SJSA1 (cell line): ENCODE measurements at regions not wholly inside any gene's neighbourhood (a gene's known extent, or its start where the extent isn't known, plus 50 kb on each side); places are given as distances from the start of the nearest gene placed in this dataset.

ENCODE experiments used
- DNase-seq, 2 experiments: peaks; one replicate each; pipeline ENCODE4 v3.0.0-alpha.2; 2015 to 2020; ENCODE audit warnings: low spot score in 2 of 2, low read depth in 1 of 2
- H3K27ac ChIP-seq: fragments of 250-450 bp; sonication (Bioruptor Pico); 2 replicates; pipeline ENCODE4 v1.5.1; 2020; ENCODE audit warnings: mild to moderate bottlenecking, moderate library complexity
- H3K27me3 ChIP-seq: fragments of 250-450 bp; sonication (Bioruptor Pico); replicated peaks from 2 replicates; pipeline ENCODE4 v1.5.1; 2020; ENCODE audit warnings: mild to moderate bottlenecking, moderate library complexity
- H3K36me3 ChIP-seq: fragments of 250-450 bp; sonication (Bioruptor Pico); 2 replicates; pipeline ENCODE4 v1.5.1; 2020; ENCODE audit warnings: mild to moderate bottlenecking
- H3K4me1 ChIP-seq: fragments of 250-450 bp; sonication (Bioruptor Pico); replicated peaks from 2 replicates; pipeline ENCODE4 v1.6.1; 2021; ENCODE audit warnings: mild to moderate bottlenecking
- H3K4me3 ChIP-seq: fragments of 250-450 bp; sonication (Bioruptor Pico); 2 replicates; pipeline ENCODE4 v1.5.1; 2020; ENCODE audit warnings: mild to moderate bottlenecking
- H3K9me3 ChIP-seq: fragments of 250-450 bp; sonication (Bioruptor Pico); replicated peaks from 2 replicates; pipeline ENCODE4 v1.5.1; 2020; ENCODE audit warnings: mild to moderate bottlenecking

- Histone ChIP-seq H3K9me3 (no peaks in the 10 kb centered on the region), H3K4me1 (peaks cover 6% of the 10 kb centered on the region), H3K4me3 (no peak overlapping the region), H3K27me3 (no peaks in the 10 kb centered on the region; the same call in 1 of the 2 replicates), H3K27ac (no peak overlapping the region), H3K36me3 (no peaks in the 10 kb centered on the region)
- DNase-seq: no peak
These were observed 58.4 kb upstream of the ACKR3 start for GRCh38 chr2:236511266-236511665.

- no peak overlapping the region for H3K27ac ChIP-seq
- no peaks in the 10 kb centered on the region; the same call in 1 of the 2 replicates for H3K27me3 ChIP-seq
These were observed 57.4 kb upstream of the ACKR3 start for GRCh38 chr2:236512267-236512666.

GRCh38 chr2:236512902-236513435, 56.7 kb upstream of the ACKR3 start:
- H3K27ac ChIP-seq: no peak overlapping the region
- H3K4me3 ChIP-seq: no peak overlapping the region
- no peaks in the 10 kb centered on the region for H3K27me3 ChIP-seq
- DNase-seq: peak; percentile 58 to 59
- H3K9me3 ChIP-seq: no peaks in the 10 kb centered on the region
- no peaks in the 10 kb centered on the region for H3K36me3 ChIP-seq
- H3K4me1 ChIP-seq: peaks cover 12% of the 10 kb centered on the region

More at GRCh38 chr2:236512267-236512666, 57.4 kb upstream of the ACKR3 start:
- no peaks in the 10 kb centered on the region for H3K36me3 ChIP-seq
- DNase-seq: no peak
- no peaks in the 10 kb centered on the region for H3K9me3 ChIP-seq
- H3K4me1 ChIP-seq: peaks cover 7% of the 10 kb centered on the region
- H3K4me3 ChIP-seq: no peak overlapping the region

- Histone ChIP-seq H3K4me1 (peaks cover 12% of the 10 kb centered on the region), H3K27ac (no peak overlapping the region), H3K27me3 (no peaks in the 10 kb centered on the region), H3K4me3 (no peak overlapping the region), H3K36me3 (no peaks in the 10 kb centered on the region), H3K9me3 (no peaks in the 10 kb centered on the region)
- DNase-seq: no peak
These were observed 55.7 kb upstream of the ACKR3 start for GRCh38 chr2:236513956-236514355.

- Histone ChIP-seq H3K4me1 (peaks cover 12% of the 10 kb centered on the region), H3K4me3 (no peak overlapping the region), H3K27ac (no peak overlapping the region), H3K27me3 (no peaks in the 10 kb centered on the region), H3K36me3 (no peaks in the 10 kb centered on the region), H3K9me3 (no peaks in the 10 kb centered on the region)
- no peak for DNase-seq
These were observed 52.9 kb upstream of the ACKR3 start for GRCh38 chr2:236516708-236517107.

- no peak overlapping the region for H3K4me3 ChIP-seq
- H3K4me1 ChIP-seq: peaks cover 12% of the 10 kb centered on the region
- DNase-seq: no peak
- H3K36me3 ChIP-seq: no peaks in the 10 kb centered on the region
- H3K27me3 ChIP-seq: no peaks in the 10 kb centered on the region
- no peak overlapping the region for H3K27ac ChIP-seq
- H3K9me3 ChIP-seq: no peaks in the 10 kb centered on the region
These were observed 52.2 kb upstream of the ACKR3 start for GRCh38 chr2:236517251-236518031.
